ENCODE measurements at regions not wholly inside any gene's neighbourhood (a gene's known extent, or its start where the extent isn't known, plus 50 kb on each side); places are given as distances from the start of the nearest gene placed in this dataset.

DNA sequence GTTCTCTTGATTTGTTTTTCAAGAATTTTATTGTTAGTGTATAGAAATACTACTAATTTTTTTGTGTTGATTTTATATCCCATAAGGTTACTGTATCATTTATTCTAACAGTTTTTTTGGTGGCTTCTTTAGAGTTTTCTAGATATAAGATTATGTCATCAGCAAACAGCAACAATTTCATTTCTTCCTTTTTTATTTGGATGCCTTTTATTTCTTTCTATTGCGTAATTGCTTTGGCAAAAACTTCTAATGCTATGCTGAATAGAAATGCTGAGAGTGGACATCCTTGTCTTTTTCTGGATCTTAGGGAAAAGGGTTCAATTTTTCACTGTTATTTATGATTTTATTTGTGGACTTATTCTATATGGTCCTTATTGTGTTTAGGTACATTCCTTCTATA lies 298.8 kb downstream of the RPRM start:
- TF ChIP-seq, protein P1, sequence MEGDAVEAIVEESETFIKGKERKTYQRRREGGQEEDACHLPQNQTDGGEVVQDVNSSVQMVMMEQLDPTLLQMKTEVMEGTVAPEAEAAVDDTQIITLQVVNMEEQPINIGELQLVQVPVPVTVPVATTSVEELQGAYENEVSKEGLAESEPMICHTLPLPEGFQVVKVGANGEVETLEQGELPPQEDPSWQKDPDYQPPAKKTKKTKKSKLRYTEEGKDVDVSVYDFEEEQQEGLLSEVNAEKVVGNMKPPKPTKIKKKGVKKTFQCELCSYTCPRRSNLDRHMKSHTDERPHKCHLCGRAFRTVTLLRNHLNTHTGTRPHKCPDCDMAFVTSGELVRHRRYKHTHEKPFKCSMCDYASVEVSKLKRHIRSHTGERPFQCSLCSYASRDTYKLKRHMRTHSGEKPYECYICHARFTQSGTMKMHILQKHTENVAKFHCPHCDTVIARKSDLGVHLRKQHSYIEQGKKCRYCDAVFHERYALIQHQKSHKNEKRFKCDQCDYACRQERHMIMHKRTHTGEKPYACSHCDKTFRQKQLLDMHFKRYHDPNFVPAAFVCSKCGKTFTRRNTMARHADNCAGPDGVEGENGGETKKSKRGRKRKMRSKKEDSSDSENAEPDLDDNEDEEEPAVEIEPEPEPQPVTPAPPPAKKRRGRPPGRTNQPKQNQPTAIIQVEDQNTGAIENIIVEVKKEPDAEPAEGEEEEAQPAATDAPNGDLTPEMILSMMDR (IDR thresholded peaks at IDR 0.05): no peak
- TF ChIP-seq POLR2A (IDR thresholded peaks at IDR 0.05) (no peak), EP300 (IDR thresholded peaks at IDR 0.05) (no peak)
